K562 (cell line): ENCODE measurements at regions not wholly inside any gene's neighbourhood (a gene's known extent, or its start where the extent isn't known, plus 50 kb on each side); places are given as distances from the start of the nearest gene placed in this dataset.
A peak's percentile ranks its signal among the peaks of the same experiment; 100 is the strongest.

Experiments
- KAT7 ChIP-seq: sonication (generic); formaldehyde crosslinking; IDR thresholded peaks from 2 replicates; pipeline ENCODE4 v1.8.0; 2022; ENCODE audit warnings: missing genetic modification reagents, mild to moderate bottlenecking, borderline replicate concordance
- MBD2 ChIP-seq: sonication (generic); IDR thresholded peaks from 2 replicates; pipeline ENCODE4 v1.6.1; 2016; ENCODE audit warnings: low read depth, borderline replicate concordance
- NCOA4 ChIP-seq: fragments of 450-650 bp; IDR thresholded peaks from 2 replicates; pipeline ENCODE4 v1.6.1; 2018; ENCODE audit warnings: mild to moderate bottlenecking; ENCODE audit not compliant: partially characterized antibody
- NRF1 ChIP-seq, 2 experiments: fragments of 450-650 bp; IDR thresholded peaks in 1 of 2; conservative IDR thresholded peaks in 1 of 2; 2 replicates each; pipeline ENCODE4 v1.6.1; 2014; ENCODE audit warnings: mild to moderate bottlenecking in 2 of 2
- SMARCA4 ChIP-seq: fragments of 450-650 bp; IDR thresholded peaks from 2 replicates; pipeline ENCODE4 v1.6.1; 2016
- SOX6 ChIP-seq: fragments of 450-650 bp; IDR thresholded peaks from 2 replicates; pipeline ENCODE4 v1.6.1; 2014; ENCODE audit warnings: mild to moderate bottlenecking
- ZNF224 ChIP-seq: sonication (generic); formaldehyde crosslinking; IDR thresholded peaks from 2 replicates; pipeline ENCODE4 v1.8.0; 2022; ENCODE audit warnings: mild to moderate bottlenecking, missing genetic modification reagents
- TF ChIP-seq, protein P1 (sequence below): sonication (generic); formaldehyde crosslinking; IDR thresholded peaks from 2 replicates; pipeline ENCODE4 v1.8.1; 2023; ENCODE audit warnings: mild to moderate bottlenecking, missing genetic modification reagents
- TF ChIP-seq, protein P2 (sequence below): IDR thresholded peaks from 2 replicates; pipeline ENCODE4 v1.6.1; 2016; ENCODE audit warnings: missing genetic modification characterization, missing compliant biosample characterization
- TF ChIP-seq, protein P3 (sequence below): sonication (generic); formaldehyde crosslinking; IDR thresholded peaks from 2 replicates; pipeline ENCODE4 v1.4.0; 2020; ENCODE audit warnings: mild to moderate bottlenecking, missing genetic modification reagents

DNA sequence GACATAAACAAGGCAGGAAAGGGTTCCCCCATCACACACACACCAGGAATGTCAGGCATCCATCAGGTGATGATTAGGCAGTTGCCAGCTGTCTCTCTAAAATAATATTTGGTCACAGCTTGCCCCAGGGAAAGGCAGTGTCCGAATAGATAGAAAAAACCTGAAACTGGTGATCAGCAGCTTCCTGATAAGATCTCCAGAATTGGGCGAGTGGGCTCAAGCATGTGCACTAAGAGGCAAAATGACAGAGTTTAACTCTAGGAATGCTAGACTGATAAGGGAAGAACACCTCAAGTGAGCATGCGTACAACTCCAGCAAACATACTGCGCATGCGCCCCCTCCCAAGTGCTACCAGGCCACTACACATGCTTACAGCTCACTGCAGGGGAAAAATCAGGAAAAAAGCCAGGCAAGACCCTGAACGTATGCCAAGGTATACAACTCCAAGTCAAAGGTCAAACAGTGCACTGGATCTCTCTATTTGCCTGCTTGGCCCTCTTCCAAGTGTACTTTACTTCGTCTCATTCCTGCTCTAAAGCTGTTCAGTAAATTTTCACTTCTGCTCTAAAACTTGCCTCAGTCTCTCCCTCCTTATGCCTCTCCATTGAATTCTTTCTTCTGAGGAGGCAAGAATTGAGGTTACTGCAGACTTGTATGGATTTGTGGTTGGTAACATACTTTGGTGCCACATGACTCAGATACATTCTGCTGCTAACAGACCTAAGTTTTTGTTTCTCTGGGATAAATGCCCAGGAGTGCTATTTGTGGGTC is 73.5 kb upstream of the VASH1 start (continued):
- TF ChIP-seq, protein P1, sequence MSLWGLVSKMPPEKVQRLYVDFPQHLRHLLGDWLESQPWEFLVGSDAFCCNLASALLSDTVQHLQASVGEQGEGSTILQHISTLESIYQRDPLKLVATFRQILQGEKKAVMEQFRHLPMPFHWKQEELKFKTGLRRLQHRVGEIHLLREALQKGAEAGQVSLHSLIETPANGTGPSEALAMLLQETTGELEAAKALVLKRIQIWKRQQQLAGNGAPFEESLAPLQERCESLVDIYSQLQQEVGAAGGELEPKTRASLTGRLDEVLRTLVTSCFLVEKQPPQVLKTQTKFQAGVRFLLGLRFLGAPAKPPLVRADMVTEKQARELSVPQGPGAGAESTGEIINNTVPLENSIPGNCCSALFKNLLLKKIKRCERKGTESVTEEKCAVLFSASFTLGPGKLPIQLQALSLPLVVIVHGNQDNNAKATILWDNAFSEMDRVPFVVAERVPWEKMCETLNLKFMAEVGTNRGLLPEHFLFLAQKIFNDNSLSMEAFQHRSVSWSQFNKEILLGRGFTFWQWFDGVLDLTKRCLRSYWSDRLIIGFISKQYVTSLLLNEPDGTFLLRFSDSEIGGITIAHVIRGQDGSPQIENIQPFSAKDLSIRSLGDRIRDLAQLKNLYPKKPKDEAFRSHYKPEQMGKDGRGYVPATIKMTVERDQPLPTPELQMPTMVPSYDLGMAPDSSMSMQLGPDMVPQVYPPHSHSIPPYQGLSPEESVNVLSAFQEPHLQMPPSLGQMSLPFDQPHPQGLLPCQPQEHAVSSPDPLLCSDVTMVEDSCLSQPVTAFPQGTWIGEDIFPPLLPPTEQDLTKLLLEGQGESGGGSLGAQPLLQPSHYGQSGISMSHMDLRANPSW = no peak
- TF ChIP-seq MBD2 (no peak), ZNF224 (CRISPR knock-in tag) (peak; percentile 98), NCOA4 (no peak), SMARCA4 (no peak), SOX6 (no peak), KAT7 (CRISPR knock-in tag) (no peak), NRF1 (conservative IDR thresholded peaks at IDR 0.05 in 1 of 2, IDR thresholded peaks at IDR 0.05 in 1 of 2) (peak; percentile 66 to 73)
- TF ChIP-seq, protein P2, sequence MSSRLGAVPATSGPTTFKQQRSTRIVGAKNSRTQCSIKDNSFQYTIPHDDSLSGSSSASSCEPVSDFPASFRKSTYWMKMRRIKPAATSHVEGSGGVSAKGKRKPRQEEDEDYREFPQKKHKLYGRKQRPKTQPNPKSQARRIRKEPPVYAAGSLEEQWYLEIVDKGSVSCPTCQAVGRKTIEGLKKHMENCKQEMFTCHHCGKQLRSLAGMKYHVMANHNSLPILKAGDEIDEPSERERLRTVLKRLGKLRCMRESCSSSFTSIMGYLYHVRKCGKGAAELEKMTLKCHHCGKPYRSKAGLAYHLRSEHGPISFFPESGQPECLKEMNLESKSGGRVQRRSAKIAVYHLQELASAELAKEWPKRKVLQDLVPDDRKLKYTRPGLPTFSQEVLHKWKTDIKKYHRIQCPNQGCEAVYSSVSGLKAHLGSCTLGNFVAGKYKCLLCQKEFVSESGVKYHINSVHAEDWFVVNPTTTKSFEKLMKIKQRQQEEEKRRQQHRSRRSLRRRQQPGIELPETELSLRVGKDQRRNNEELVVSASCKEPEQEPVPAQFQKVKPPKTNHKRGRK (tag) = no peak
- TF ChIP-seq, protein P3, sequence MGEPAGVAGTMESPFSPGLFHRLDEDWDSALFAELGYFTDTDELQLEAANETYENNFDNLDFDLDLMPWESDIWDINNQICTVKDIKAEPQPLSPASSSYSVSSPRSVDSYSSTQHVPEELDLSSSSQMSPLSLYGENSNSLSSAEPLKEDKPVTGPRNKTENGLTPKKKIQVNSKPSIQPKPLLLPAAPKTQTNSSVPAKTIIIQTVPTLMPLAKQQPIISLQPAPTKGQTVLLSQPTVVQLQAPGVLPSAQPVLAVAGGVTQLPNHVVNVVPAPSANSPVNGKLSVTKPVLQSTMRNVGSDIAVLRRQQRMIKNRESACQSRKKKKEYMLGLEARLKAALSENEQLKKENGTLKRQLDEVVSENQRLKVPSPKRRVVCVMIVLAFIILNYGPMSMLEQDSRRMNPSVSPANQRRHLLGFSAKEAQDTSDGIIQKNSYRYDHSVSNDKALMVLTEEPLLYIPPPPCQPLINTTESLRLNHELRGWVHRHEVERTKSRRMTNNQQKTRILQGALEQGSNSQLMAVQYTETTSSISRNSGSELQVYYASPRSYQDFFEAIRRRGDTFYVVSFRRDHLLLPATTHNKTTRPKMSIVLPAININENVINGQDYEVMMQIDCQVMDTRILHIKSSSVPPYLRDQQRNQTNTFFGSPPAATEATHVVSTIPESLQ (CRISPR knock-in tag) = no peak
